ENCODE measurements at regions not wholly inside any gene's neighbourhood (a gene's known extent, or its start where the extent isn't known, plus 50 kb on each side); places are given as distances from the start of the nearest gene placed in this dataset.

DNA sequence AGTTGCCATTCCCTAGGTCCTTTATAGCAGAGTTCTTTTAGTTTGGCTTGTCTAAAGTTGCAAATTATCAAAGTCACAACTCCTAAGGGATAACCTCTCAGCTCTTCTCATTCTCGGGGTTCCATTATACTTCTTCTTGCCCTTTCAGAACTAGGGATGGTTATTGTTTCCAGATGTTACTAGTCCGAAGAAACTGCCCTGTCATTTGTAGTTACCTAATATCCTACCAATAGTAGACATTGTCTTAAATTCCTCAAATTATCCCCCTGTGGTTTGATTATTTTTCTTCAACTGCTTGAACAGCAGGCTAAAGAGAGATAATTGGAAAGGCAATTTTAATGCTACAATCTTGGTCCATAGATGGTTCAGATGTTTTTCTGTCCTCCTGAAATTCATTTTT lies 709.8 kb downstream of the KCTD16 start:
- Histone ChIP-seq H3K4me1 (ENCODE audit: low read length) (no peaks in the 10 kb centered on the region), H3K36me3 (replicated peaks; ENCODE audit: low read depth, low read length) (no peaks in the 10 kb centered on the region), H3K79me2 (ENCODE audit: low read length) (no peaks in the 10 kb centered on the region), H3K27ac (ENCODE audit: low read length) (no peak overlapping the region), H3K9ac (ENCODE audit: low read length) (no peak overlapping the region), H3K27me3 (ENCODE audit: low read depth, low read length) (no peaks in the 10 kb centered on the region), H2AFZ (ENCODE audit: low read depth, low read length) (no peak overlapping the region), H3K4me2 (ENCODE audit: low read length) (no peak overlapping the region), H3K9me3 (ENCODE audit: insufficient read depth, low read length) (no peaks in the 10 kb centered on the region), H3K4me3 (ENCODE audit: low read length) (no peak overlapping the region), H4K20me1 (ENCODE audit: insufficient read depth, low read length) (no peaks in the 10 kb centered on the region)
- TF ChIP-seq, protein P1, sequence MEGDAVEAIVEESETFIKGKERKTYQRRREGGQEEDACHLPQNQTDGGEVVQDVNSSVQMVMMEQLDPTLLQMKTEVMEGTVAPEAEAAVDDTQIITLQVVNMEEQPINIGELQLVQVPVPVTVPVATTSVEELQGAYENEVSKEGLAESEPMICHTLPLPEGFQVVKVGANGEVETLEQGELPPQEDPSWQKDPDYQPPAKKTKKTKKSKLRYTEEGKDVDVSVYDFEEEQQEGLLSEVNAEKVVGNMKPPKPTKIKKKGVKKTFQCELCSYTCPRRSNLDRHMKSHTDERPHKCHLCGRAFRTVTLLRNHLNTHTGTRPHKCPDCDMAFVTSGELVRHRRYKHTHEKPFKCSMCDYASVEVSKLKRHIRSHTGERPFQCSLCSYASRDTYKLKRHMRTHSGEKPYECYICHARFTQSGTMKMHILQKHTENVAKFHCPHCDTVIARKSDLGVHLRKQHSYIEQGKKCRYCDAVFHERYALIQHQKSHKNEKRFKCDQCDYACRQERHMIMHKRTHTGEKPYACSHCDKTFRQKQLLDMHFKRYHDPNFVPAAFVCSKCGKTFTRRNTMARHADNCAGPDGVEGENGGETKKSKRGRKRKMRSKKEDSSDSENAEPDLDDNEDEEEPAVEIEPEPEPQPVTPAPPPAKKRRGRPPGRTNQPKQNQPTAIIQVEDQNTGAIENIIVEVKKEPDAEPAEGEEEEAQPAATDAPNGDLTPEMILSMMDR (IDR thresholded peaks at IDR 0.05; ENCODE audit: low read depth, low read length), result no peak
- no peak for TF ChIP-seq EZH2phosphoT487 (IDR thresholded peaks at IDR 0.05; ENCODE audit: low read depth)

GRCh38 chr5:144876990-144877389 lies 706.3 kb downstream of the KCTD16 start:
- Histone ChIP-seq H3K4me2 (ENCODE audit: low read length) (no peak overlapping the region), H3K36me3 (replicated peaks; ENCODE audit: low read depth, low read length) (no peaks in the 10 kb centered on the region), H3K9me3 (ENCODE audit: insufficient read depth, low read length) (no peaks in the 10 kb centered on the region), H3K79me2 (ENCODE audit: low read length) (no peaks in the 10 kb centered on the region), H3K9ac (ENCODE audit: low read length) (no peak overlapping the region), H3K4me3 (ENCODE audit: low read length) (no peak overlapping the region), H2AFZ (ENCODE audit: low read depth, low read length) (no peak overlapping the region), H3K27ac (ENCODE audit: low read length) (no peak overlapping the region), H3K4me1 (ENCODE audit: low read length) (no peaks in the 10 kb centered on the region), H4K20me1 (ENCODE audit: insufficient read depth, low read length) (no peaks in the 10 kb centered on the region), H3K27me3 (ENCODE audit: low read depth, low read length) (no peaks in the 10 kb centered on the region)
- TF ChIP-seq EZH2phosphoT487 (IDR thresholded peaks at IDR 0.05; ENCODE audit: low read depth), result no peak
- TF ChIP-seq, protein P1 (IDR thresholded peaks at IDR 0.05; ENCODE audit: low read depth, low read length), result no peak

DNA sequence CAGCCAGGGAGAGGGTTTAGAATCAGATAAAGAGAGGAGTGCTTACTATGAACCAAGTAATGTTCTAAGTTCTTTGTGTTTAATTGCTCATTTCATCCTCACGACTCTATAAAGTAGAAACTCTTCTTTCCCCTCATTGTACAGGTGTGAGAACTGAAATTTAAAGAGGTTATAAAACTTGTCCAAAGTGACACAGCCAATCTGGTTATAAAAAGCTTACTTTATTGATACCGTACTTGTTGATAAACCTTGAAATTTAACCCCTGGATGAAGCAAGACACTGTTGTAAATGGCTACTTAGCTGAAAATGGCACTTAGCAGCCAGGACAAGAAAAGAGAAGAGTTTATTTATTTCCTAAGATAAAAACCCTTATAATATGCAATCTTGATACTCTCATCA lies 702.4 kb downstream of the KCTD16 start:
- H3K27me3 ChIP-seq (ENCODE audit: low read depth, low read length), result no peaks in the 10 kb centered on the region
- H4K20me1 ChIP-seq (ENCODE audit: insufficient read depth, low read length), result no peaks in the 10 kb centered on the region
- H3K27ac ChIP-seq (ENCODE audit: low read length), result no peak overlapping the region
- H3K36me3 ChIP-seq (replicated peaks; ENCODE audit: low read depth, low read length), result no peaks in the 10 kb centered on the region
- H3K4me2 ChIP-seq (ENCODE audit: low read length), result no peak overlapping the region
- no peak for TF ChIP-seq EZH2phosphoT487 (IDR thresholded peaks at IDR 0.05; ENCODE audit: low read depth)
- TF ChIP-seq, protein P1 (IDR thresholded peaks at IDR 0.05; ENCODE audit: low read depth, low read length), result no peak
- H3K9ac ChIP-seq (ENCODE audit: low read length), result no peak overlapping the region
- H3K9me3 ChIP-seq (ENCODE audit: insufficient read depth, low read length), result no peaks in the 10 kb centered on the region
- no peaks in the 10 kb centered on the region for H3K4me1 ChIP-seq (ENCODE audit: low read length)
- no peak overlapping the region for H3K4me3 ChIP-seq (ENCODE audit: low read length)
- H3K79me2 ChIP-seq (ENCODE audit: low read length), result no peaks in the 10 kb centered on the region
- no peak overlapping the region for H2AFZ ChIP-seq (ENCODE audit: low read depth, low read length)

DNA sequence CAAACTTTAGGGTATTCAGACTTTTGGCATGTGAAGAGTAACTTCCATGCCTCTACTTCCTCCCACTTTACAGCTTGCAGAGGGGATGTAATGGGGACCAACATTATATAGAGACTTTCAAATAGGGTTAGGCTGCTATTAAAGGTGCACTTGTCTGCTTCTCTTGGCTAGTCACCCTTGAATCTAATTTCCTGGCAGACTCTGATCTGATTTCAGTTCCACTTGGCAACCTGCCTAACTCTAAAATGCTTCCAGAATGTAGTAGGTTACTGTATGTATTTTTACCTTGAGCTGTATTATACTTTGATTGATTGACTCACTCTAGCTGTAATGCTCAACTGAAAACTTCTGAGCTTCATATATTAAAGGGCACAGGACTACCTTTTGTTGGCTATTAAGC lies 693.4 kb downstream of the KCTD16 start:
- no peak for TF ChIP-seq EZH2phosphoT487 (IDR thresholded peaks at IDR 0.05; ENCODE audit: low read depth)
- TF ChIP-seq, protein P1 (IDR thresholded peaks at IDR 0.05; ENCODE audit: low read depth, low read length), result no peak
- H3K4me2 ChIP-seq (ENCODE audit: low read length), result no peak overlapping the region
- H4K20me1 ChIP-seq (ENCODE audit: insufficient read depth, low read length), result no peaks in the 10 kb centered on the region
- no peak overlapping the region for H3K27ac ChIP-seq (ENCODE audit: low read length)
- no peaks in the 10 kb centered on the region for H3K79me2 ChIP-seq (ENCODE audit: low read length)
- no peaks in the 10 kb centered on the region for H3K9me3 ChIP-seq (ENCODE audit: insufficient read depth, low read length)
- no peaks in the 10 kb centered on the region for H3K27me3 ChIP-seq (ENCODE audit: low read depth, low read length)
- H3K4me1 ChIP-seq (ENCODE audit: low read length), result no peaks in the 10 kb centered on the region
- no peak overlapping the region for H3K4me3 ChIP-seq (ENCODE audit: low read length)
- no peaks in the 10 kb centered on the region for H3K36me3 ChIP-seq (replicated peaks; ENCODE audit: low read depth, low read length)
- no peak overlapping the region for H3K9ac ChIP-seq (ENCODE audit: low read length)
- no peak overlapping the region for H2AFZ ChIP-seq (ENCODE audit: low read depth, low read length)
